Vagina (tissue), 2 donors: ENCODE measurements at regions not wholly inside any gene's neighbourhood (a gene's known extent, or its start where the extent isn't known, plus 50 kb on each side); places are given as distances from the start of the nearest gene placed in this dataset.

Experiments
- DNase-seq, 2 donors: peaks; one replicate each; pipeline ENCODE4 v3.0.0-alpha.2; 2017; ENCODE audit errors: extremely low spot score in 2 of 2
- H3K27ac ChIP-seq: fragments of 200-600 bp; sonication (generic); one replicate; pipeline ENCODE4 v1.5.1; 2019
- H3K27me3 ChIP-seq: fragments of 200-600 bp; sonication (generic); one replicate; pipeline ENCODE4 v1.5.1; 2019
- H3K36me3 ChIP-seq, 2 donors: fragments of 200-600 bp; sonication (generic); one replicate each; pipeline ENCODE4 v1.5.1; 2017 to 2019
- H3K4me1 ChIP-seq: fragments of 200-600 bp; sonication (generic); one replicate; pipeline ENCODE4 v1.5.1; 2019
- H3K4me3 ChIP-seq, 2 donors: fragments of 200-600 bp; sonication (generic); 1 replicate in 1 of 2; 2 replicates in 1 of 2; pipeline ENCODE4 v1.5.1; 2016 to 2019
- H3K9me3 ChIP-seq: fragments of 200-600 bp; sonication (generic); one replicate; pipeline ENCODE4 v1.5.1; 2019
- CTCF ChIP-seq, 3 experiments: fragments of 450-650 bp in 2 of 3; fragments of 200-600 bp in 1 of 3; sonication (generic) in 1 of 3; IDR thresholded peaks; one replicate each; pipeline ENCODE4 v1.5.1; 2017 to 2019; ENCODE audit warnings: antibody characterized with exemption in 3 of 3, mild to moderate bottlenecking in 2 of 3, moderate library complexity in 2 of 3
- POLR2A ChIP-seq, 2 donors: fragments of 450-650 bp; IDR thresholded peaks; one replicate each; pipeline ENCODE4 v1.6.1; 2017; ENCODE audit warnings: antibody characterized with exemption in 2 of 2, mild to moderate bottlenecking in 2 of 2, moderate library complexity in 2 of 2
- POLR2AphosphoS5 ChIP-seq, 2 donors: sonication (generic); formaldehyde crosslinking; IDR thresholded peaks; one replicate each; pipeline ENCODE4 v1.9.0; 2017; ENCODE audit warnings: antibody characterized with exemption in 2 of 2, mild to moderate bottlenecking in 2 of 2, low read depth in 1 of 2; ENCODE audit not compliant: insufficient read depth in 1 of 2
- intact Hi-C: fragments of 100-400 bp; cut with DNase I; formaldehyde crosslinking; loops from one replicate; pipeline ENCODE4 v1.15.1; 2023

- Histone ChIP-seq H3K9me3 (no peaks in the 10 kb centered on the region), H3K36me3 (no peaks in the 10 kb centered on the region), H3K27me3 (no peaks in the 10 kb centered on the region), H3K4me3 (no peak overlapping the region), H3K4me1 (no peaks in the 10 kb centered on the region), H3K27ac (no peak overlapping the region)
- intact Hi-C loops: no loop called here
- TF ChIP-seq POLR2AphosphoS5 (IDR thresholded peaks at IDR 0.05; ENCODE audit: insufficient read depth in 1 of 2, low read depth in 1 of 2) (no peak), POLR2A (IDR thresholded peaks at IDR 0.05) (no peak), CTCF (IDR thresholded peaks at IDR 0.05) (no peak)
- peak in 1 of 2 donors; percentile 72 for DNase-seq
Measured at GRCh38 chr5:6110441-6111005, 267.8 kb downstream of the MED10 start.

GRCh38 chr5:6108981-6109825, 269.1 kb downstream of the MED10 start:
- intact Hi-C loops: no loop called here
- H3K9me3 ChIP-seq: no peaks in the 10 kb centered on the region
- no peaks in the 10 kb centered on the region for H3K36me3 ChIP-seq
- no peaks in the 10 kb centered on the region for H3K4me1 ChIP-seq
- no peaks in the 10 kb centered on the region for H3K27me3 ChIP-seq
- DNase-seq: peak in 1 of 2 donors; percentile 75
- TF ChIP-seq POLR2AphosphoS5 (IDR thresholded peaks at IDR 0.05; ENCODE audit: insufficient read depth in 1 of 2, low read depth in 1 of 2) (no peak), CTCF (IDR thresholded peaks at IDR 0.05) (no peak), POLR2A (IDR thresholded peaks at IDR 0.05) (no peak)
- H3K27ac ChIP-seq: no peak overlapping the region
- no peak overlapping the region for H3K4me3 ChIP-seq

- TF ChIP-seq CTCF (IDR thresholded peaks at IDR 0.05) (no peak), POLR2A (IDR thresholded peaks at IDR 0.05) (no peak), POLR2AphosphoS5 (IDR thresholded peaks at IDR 0.05; ENCODE audit: insufficient read depth in 1 of 2, low read depth in 1 of 2) (no peak)
- H3K4me1 ChIP-seq: no peaks in the 10 kb centered on the region
- peak in 1 of 2 donors; percentile 29 for DNase-seq
- H3K36me3 ChIP-seq: no peaks in the 10 kb centered on the region
- no peak overlapping the region for H3K4me3 ChIP-seq
- H3K27me3 ChIP-seq: no peaks in the 10 kb centered on the region
- no peaks in the 10 kb centered on the region for H3K9me3 ChIP-seq
- no peak overlapping the region for H3K27ac ChIP-seq
- intact Hi-C loops: no loop called here
Measured at GRCh38 chr5:6108540-6108848, 269.9 kb downstream of the MED10 start.

- peak in 1 of 2 donors; percentile 60 for DNase-seq
- Histone ChIP-seq H3K4me3 (no peak overlapping the region), H3K36me3 (no peaks in the 10 kb centered on the region), H3K27me3 (no peaks in the 10 kb centered on the region), H3K27ac (no peak overlapping the region), H3K9me3 (no peaks in the 10 kb centered on the region), H3K4me1 (no peaks in the 10 kb centered on the region)
- no peak for TF ChIP-seq POLR2A (IDR thresholded peaks at IDR 0.05)
- TF ChIP-seq CTCF (IDR thresholded peaks at IDR 0.05): no peak
- TF ChIP-seq POLR2AphosphoS5 (IDR thresholded peaks at IDR 0.05; ENCODE audit: insufficient read depth in 1 of 2, low read depth in 1 of 2): no peak
- intact Hi-C loops: no loop called here
Measured at GRCh38 chr5:6107675-6108539, 270.4 kb downstream of the MED10 start.
